ENCODE measurements at regions not wholly inside any gene's neighbourhood (a gene's known extent, or its start where the extent isn't known, plus 50 kb on each side); places are given as distances from the start of the nearest gene placed in this dataset.

- no peaks in the 10 kb centered on the region for H3K27me3 Mint-ChIP-seq
These were observed 91.8 kb upstream of the KLF13 start for GRCh38 chr15:31234815-31235214.

GRCh38 chr15:31235311-31236183, 91.1 kb upstream of the KLF13 start:
- Mint-ChIP-seq H3K4me1 (peaks cover 17% of the 10 kb centered on the region), H3K27ac (no peak overlapping the region), H3K4me3 (no peak overlapping the region), H3K9me3 (peaks cover 9% of the 10 kb centered on the region), H3K36me3 (ENCODE audit: low read depth) (no peaks in the 10 kb centered on the region), H3K27me3 (no peaks in the 10 kb centered on the region)
- intact Hi-C loops (cut with micrococcal nuclease): no loop called here
- no peak for DNase-seq

More at GRCh38 chr15:31234815-31235214, 91.8 kb upstream of the KLF13 start:
- peaks cover 9% of the 10 kb centered on the region for H3K9me3 Mint-ChIP-seq
- H3K27ac Mint-ChIP-seq: no peak overlapping the region
- intact Hi-C loops (cut with micrococcal nuclease): no loop called here
- DNase-seq: no peak
- H3K4me3 Mint-ChIP-seq: no peak overlapping the region
- H3K36me3 Mint-ChIP-seq (ENCODE audit: low read depth): no peaks in the 10 kb centered on the region
- H3K4me1 Mint-ChIP-seq: peaks cover 17% of the 10 kb centered on the region

- H3K27me3 Mint-ChIP-seq: no peaks in the 10 kb centered on the region
- intact Hi-C loops (cut with micrococcal nuclease): no loop called here
- no peak for DNase-seq
- no peak overlapping the region for H3K27ac Mint-ChIP-seq
- no peak overlapping the region for H3K4me3 Mint-ChIP-seq
- H3K36me3 Mint-ChIP-seq (ENCODE audit: low read depth): no peaks in the 10 kb centered on the region
- H3K4me1 Mint-ChIP-seq: peaks cover 20% of the 10 kb centered on the region
- peaks cover 9% of the 10 kb centered on the region for H3K9me3 Mint-ChIP-seq
These were observed 90.2 kb upstream of the KLF13 start for GRCh38 chr15:31236184-31237042.

- H3K4me1 Mint-ChIP-seq: peaks cover 26% of the 10 kb centered on the region
- no peaks in the 10 kb centered on the region for H3K27me3 Mint-ChIP-seq
- no peak overlapping the region for H3K4me3 Mint-ChIP-seq
- peaks cover 9% of the 10 kb centered on the region for H3K9me3 Mint-ChIP-seq
- H3K27ac Mint-ChIP-seq: no peak overlapping the region
- DNase-seq: no peak
- no peaks in the 10 kb centered on the region for H3K36me3 Mint-ChIP-seq (ENCODE audit: low read depth)
- intact Hi-C loops (cut with micrococcal nuclease): no loop called here
These were observed 89.7 kb upstream of the KLF13 start for GRCh38 chr15:31237043-31237324.

- intact Hi-C loops (cut with micrococcal nuclease): no loop called here
- H3K27ac Mint-ChIP-seq: no peak overlapping the region
- no peak overlapping the region for H3K4me3 Mint-ChIP-seq
These were observed 87.7 kb upstream of the KLF13 start for GRCh38 chr15:31238906-31239305.

GRCh38 chr15:31239409-31239808, 87.2 kb upstream of the KLF13 start:
- H3K4me3 Mint-ChIP-seq: no peak overlapping the region
- intact Hi-C loops (cut with micrococcal nuclease): no loop called here

More at GRCh38 chr15:31238906-31239305, 87.7 kb upstream of the KLF13 start:
- Mint-ChIP-seq H3K36me3 (ENCODE audit: low read depth) (no peaks in the 10 kb centered on the region), H3K4me1 (peaks cover 27% of the 10 kb centered on the region), H3K9me3 (peaks cover 5% of the 10 kb centered on the region), H3K27me3 (no peaks in the 10 kb centered on the region)
- no peak for DNase-seq

GRCh38 chr15:31241888-31242522, 84.6 kb upstream of the KLF13 start:
- peaks cover 5% of the 10 kb centered on the region for H3K27me3 Mint-ChIP-seq
- peak overlapping the region; percentile 14 for H3K4me3 Mint-ChIP-seq
- DNase-seq: peak; percentile 86
- H3K27ac Mint-ChIP-seq: peak overlapping the region; percentile 74
- H3K4me1 Mint-ChIP-seq: peaks cover 33% of the 10 kb centered on the region
- intact Hi-C loops (cut with micrococcal nuclease): no loop called here
- H3K9me3 Mint-ChIP-seq: peaks cover 14% of the 10 kb centered on the region
- no peaks in the 10 kb centered on the region for H3K36me3 Mint-ChIP-seq (ENCODE audit: low read depth)

More at GRCh38 chr15:31239409-31239808, 87.2 kb upstream of the KLF13 start:
- Mint-ChIP-seq H3K27me3 (no peaks in the 10 kb centered on the region), H3K4me1 (peaks cover 27% of the 10 kb centered on the region), H3K36me3 (ENCODE audit: low read depth) (no peaks in the 10 kb centered on the region), H3K9me3 (peaks cover 9% of the 10 kb centered on the region), H3K27ac (no peak overlapping the region)
- no peak for DNase-seq

- Mint-ChIP-seq H3K27ac (no peak overlapping the region), H3K4me3 (no peak overlapping the region), H3K9me3 (peaks cover 9% of the 10 kb centered on the region), H3K27me3 (peaks cover 8% of the 10 kb centered on the region), H3K36me3 (ENCODE audit: low read depth) (no peaks in the 10 kb centered on the region), H3K4me1 (peaks cover 25% of the 10 kb centered on the region)
- intact Hi-C loops (cut with micrococcal nuclease): no loop called here
- DNase-seq: no peak
These were observed 82.7 kb upstream of the KLF13 start for GRCh38 chr15:31243895-31244294.

- peaks cover 19% of the 10 kb centered on the region for H3K4me1 Mint-ChIP-seq
- intact Hi-C loops (cut with micrococcal nuclease): no loop called here
- no peaks in the 10 kb centered on the region for H3K36me3 Mint-ChIP-seq (ENCODE audit: low read depth)
- H3K27ac Mint-ChIP-seq: no peak overlapping the region
- H3K9me3 Mint-ChIP-seq: peaks cover 9% of the 10 kb centered on the region
- no peak overlapping the region for H3K4me3 Mint-ChIP-seq
- no peak for DNase-seq
- peaks cover 8% of the 10 kb centered on the region for H3K27me3 Mint-ChIP-seq
These were observed 81.4 kb upstream of the KLF13 start for GRCh38 chr15:31245135-31245689.

- H3K27ac Mint-ChIP-seq: no peak overlapping the region
- peaks cover 9% of the 10 kb centered on the region for H3K9me3 Mint-ChIP-seq
- H3K27me3 Mint-ChIP-seq: peaks cover 12% of the 10 kb centered on the region
- H3K36me3 Mint-ChIP-seq (ENCODE audit: low read depth): no peaks in the 10 kb centered on the region
- no peak for DNase-seq
- H3K4me1 Mint-ChIP-seq: peaks cover 19% of the 10 kb centered on the region
- no peak overlapping the region for H3K4me3 Mint-ChIP-seq
- intact Hi-C loops (cut with micrococcal nuclease): no loop called here
These were observed 80.9 kb upstream of the KLF13 start for GRCh38 chr15:31245756-31246155.

- H3K4me3 Mint-ChIP-seq: no peak overlapping the region
- peaks cover 9% of the 10 kb centered on the region for H3K9me3 Mint-ChIP-seq
- intact Hi-C loops (cut with micrococcal nuclease): no loop called here
- H3K36me3 Mint-ChIP-seq (ENCODE audit: low read depth): no peaks in the 10 kb centered on the region
- peaks cover 9% of the 10 kb centered on the region for H3K4me1 Mint-ChIP-seq
- peaks cover 17% of the 10 kb centered on the region for H3K27me3 Mint-ChIP-seq
- DNase-seq: no peak
- H3K27ac Mint-ChIP-seq: no peak overlapping the region
These were observed 79.2 kb upstream of the KLF13 start for GRCh38 chr15:31247404-31247803.

- Mint-ChIP-seq H3K9me3 (peaks cover 9% of the 10 kb centered on the region), H3K4me3 (no peak overlapping the region), H3K36me3 (ENCODE audit: low read depth) (no peaks in the 10 kb centered on the region), H3K4me1 (peaks cover 9% of the 10 kb centered on the region), H3K27me3 (peaks cover 20% of the 10 kb centered on the region), H3K27ac (peak overlapping the region; percentile 31)
- DNase-seq: no peak
- intact Hi-C loops (cut with micrococcal nuclease): no loop called here
These were observed 78.4 kb upstream of the KLF13 start for GRCh38 chr15:31248263-31248662.

GRCh38 chr15:31248951-31249350, 77.7 kb upstream of the KLF13 start:
- H3K36me3 Mint-ChIP-seq (ENCODE audit: low read depth): no peaks in the 10 kb centered on the region
- H3K27ac Mint-ChIP-seq: no peak overlapping the region
- peaks cover 9% of the 10 kb centered on the region for H3K4me1 Mint-ChIP-seq
- H3K4me3 Mint-ChIP-seq: no peak overlapping the region
- peaks cover 9% of the 10 kb centered on the region for H3K9me3 Mint-ChIP-seq
- no peak for DNase-seq
- intact Hi-C loops (cut with micrococcal nuclease): no loop called here
- peaks cover 20% of the 10 kb centered on the region for H3K27me3 Mint-ChIP-seq
